Kidney (tissue), 13 donors: ENCODE measurements at regions not wholly inside any gene's neighbourhood (a gene's known extent, or its start where the extent isn't known, plus 50 kb on each side); places are given as distances from the start of the nearest gene placed in this dataset.

Source experiments
- DNase-seq, 5 donors: peaks; one replicate each; pipeline ENCODE4 v3.0.0-alpha.2; 2013 to 2020
- FAIRE-seq: peaks from 2 replicates; lab custom pipeline; 2012; peaks lifted over from hg19 to GRCh38; lab: Jason Lieb, UNC
- H3K27ac ChIP-seq, 2 donors: one replicate each; pipeline ENCODE4 v1.7.0; 2013; ENCODE audit warnings: low read depth in 2 of 2, low read length in 2 of 2, inconsistent platforms in 1 of 2
- H3K27me3 ChIP-seq: one replicate; pipeline ENCODE4 v1.7.1; 2013; ENCODE audit warnings: low read length, inconsistent platforms; ENCODE audit not compliant: control insufficient read depth, insufficient read depth
- H3K36me3 ChIP-seq, 3 donors: one replicate each; pipeline versions ENCODE4 v1.7.0 to v1.7.1; 2013; ENCODE audit warnings: low read length in 3 of 3, control low read depth in 1 of 3, inconsistent platforms in 1 of 3; ENCODE audit not compliant: insufficient read depth in 3 of 3, control insufficient read depth in 2 of 3
- H3K4me1 ChIP-seq, 3 donors: one replicate each; pipeline versions ENCODE4 v1.7.0 to v1.7.1; 2013; ENCODE audit warnings: low read length in 3 of 3, inconsistent platforms in 1 of 3, low read depth in 1 of 3; ENCODE audit not compliant: control insufficient read depth in 2 of 3, insufficient read depth in 2 of 3
- H3K4me3 ChIP-seq, 3 donors: one replicate each; pipeline versions ENCODE4 v1.7.0 to v1.8.1; 2013; ENCODE audit warnings: low read length in 3 of 3, control low read depth in 1 of 3, inconsistent platforms in 1 of 3
- H3K9ac ChIP-seq, 3 donors: one replicate each; pipeline versions ENCODE4 v1.7.0 to v1.7.1; 2013; ENCODE audit warnings: low read length in 3 of 3, control low read depth in 1 of 3, inconsistent platforms in 1 of 3
- H3K9me3 ChIP-seq, 3 donors: one replicate each; pipeline versions ENCODE4 v1.7.0 to v1.7.1; 2013; ENCODE audit warnings: low read length in 3 of 3, control low read depth in 1 of 3, inconsistent platforms in 1 of 3; ENCODE audit not compliant: control insufficient read depth in 2 of 3, insufficient read depth in 1 of 3
- intact Hi-C: fragments of 100-400 bp; cut with DNase I; formaldehyde crosslinking; loops from one replicate; pipeline ENCODE4 v1.11.1; 2022
- TF ChIP-seq, protein P1 (sequence below): IDR thresholded peaks from 3 replicates; pipeline ENCODE4 v1.5.1; 2012; ENCODE audit warnings: mild to moderate bottlenecking, moderate library complexity, borderline replicate concordance; ENCODE audit not compliant: insufficient read depth; ENCODE audit errors: extremely low read depth
- donor health status: control.
- donor health status: control.
- donor health status: control.
- donor health status: control.
- donor health status: control.
- donor health status: DM: yes; HTN: yes; CAD: no.
- donor health status: Normal renal cell carcinoma (clear cell type).

DNA sequence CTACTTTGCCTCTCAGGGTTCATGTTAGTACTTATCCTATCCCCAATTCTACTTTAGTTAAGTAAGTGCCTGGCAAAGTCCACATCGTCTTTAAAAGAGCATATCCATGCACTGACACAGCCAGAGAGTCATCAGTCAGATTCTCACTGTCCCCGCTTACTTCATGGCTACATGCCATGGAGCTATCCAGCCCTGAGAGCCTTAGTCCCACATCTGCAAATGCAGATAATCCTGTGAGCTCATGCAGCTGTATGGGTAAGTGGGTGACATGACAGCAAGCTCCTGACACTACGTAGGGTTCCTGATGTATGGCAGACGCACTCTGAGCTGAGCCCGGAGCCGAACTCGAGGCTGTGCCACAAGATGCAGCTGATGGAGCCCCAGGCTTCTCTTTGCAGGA lies 661.5 kb downstream of the LIG4 start:
- no peaks in the 10 kb centered on the region for H3K9me3 ChIP-seq
- no peaks in the 10 kb centered on the region for H3K27me3 ChIP-seq
- intact Hi-C loops, result no loop called here
- TF ChIP-seq, protein P1, sequence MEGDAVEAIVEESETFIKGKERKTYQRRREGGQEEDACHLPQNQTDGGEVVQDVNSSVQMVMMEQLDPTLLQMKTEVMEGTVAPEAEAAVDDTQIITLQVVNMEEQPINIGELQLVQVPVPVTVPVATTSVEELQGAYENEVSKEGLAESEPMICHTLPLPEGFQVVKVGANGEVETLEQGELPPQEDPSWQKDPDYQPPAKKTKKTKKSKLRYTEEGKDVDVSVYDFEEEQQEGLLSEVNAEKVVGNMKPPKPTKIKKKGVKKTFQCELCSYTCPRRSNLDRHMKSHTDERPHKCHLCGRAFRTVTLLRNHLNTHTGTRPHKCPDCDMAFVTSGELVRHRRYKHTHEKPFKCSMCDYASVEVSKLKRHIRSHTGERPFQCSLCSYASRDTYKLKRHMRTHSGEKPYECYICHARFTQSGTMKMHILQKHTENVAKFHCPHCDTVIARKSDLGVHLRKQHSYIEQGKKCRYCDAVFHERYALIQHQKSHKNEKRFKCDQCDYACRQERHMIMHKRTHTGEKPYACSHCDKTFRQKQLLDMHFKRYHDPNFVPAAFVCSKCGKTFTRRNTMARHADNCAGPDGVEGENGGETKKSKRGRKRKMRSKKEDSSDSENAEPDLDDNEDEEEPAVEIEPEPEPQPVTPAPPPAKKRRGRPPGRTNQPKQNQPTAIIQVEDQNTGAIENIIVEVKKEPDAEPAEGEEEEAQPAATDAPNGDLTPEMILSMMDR, result no peak
- no peak for FAIRE-seq
- peak in 2 of 5 donors; percentile 17 to 34 for DNase-seq
- H3K36me3 ChIP-seq, result no peaks in the 10 kb centered on the region
- H3K9ac ChIP-seq, result no peak overlapping the region
- H3K4me3 ChIP-seq, result no peak overlapping the region
- H3K27ac ChIP-seq, result no peak overlapping the region
- H3K4me1 ChIP-seq, result no peaks in the 10 kb centered on the region

DNA sequence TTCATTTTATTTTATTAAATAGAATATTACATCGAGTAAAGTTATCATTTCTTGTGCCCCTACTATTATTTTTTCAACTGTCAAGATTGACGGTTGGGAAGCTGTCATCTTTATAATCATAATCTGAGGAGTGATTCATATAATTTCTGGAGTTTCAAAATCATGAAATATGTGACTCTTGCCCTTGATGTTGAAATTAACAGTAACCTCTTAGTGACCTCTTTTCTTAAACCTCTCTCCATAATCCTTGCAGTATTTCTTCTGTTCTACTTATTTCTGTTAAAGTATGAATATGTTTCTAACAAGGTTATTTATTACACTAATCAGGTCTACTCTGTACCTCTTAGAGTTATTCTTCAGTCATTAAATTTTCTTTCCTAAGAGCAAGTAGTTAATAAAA lies 663.8 kb downstream of the LIG4 start:
- H3K27me3 ChIP-seq, result no peaks in the 10 kb centered on the region
- no peak overlapping the region for H3K27ac ChIP-seq
- DNase-seq (no peak), FAIRE-seq (no peak)
- H3K36me3 ChIP-seq, result no peaks in the 10 kb centered on the region
- TF ChIP-seq, protein P1, result no peak
- no peaks in the 10 kb centered on the region for H3K4me1 ChIP-seq
- H3K9me3 ChIP-seq, result no peaks in the 10 kb centered on the region
- H3K4me3 ChIP-seq, result no peak overlapping the region
- intact Hi-C loops, result no loop called here
- no peak overlapping the region for H3K9ac ChIP-seq

- Histone ChIP-seq H3K9me3 (no peaks in the 10 kb centered on the region), H3K36me3 (no peaks in the 10 kb centered on the region), H3K27ac (no peak overlapping the region), H3K27me3 (no peaks in the 10 kb centered on the region), H3K4me1 (no peaks in the 10 kb centered on the region), H3K9ac (no peak overlapping the region), H3K4me3 (no peak overlapping the region)
- no peak for DNase-seq
- intact Hi-C loops, result no loop called here
- TF ChIP-seq, protein P1, result no peak
- no peak for FAIRE-seq
Measured at GRCh38 chr13:107548338-107548737, 667.0 kb downstream of the LIG4 start.

- H3K4me1 ChIP-seq, result no peaks in the 10 kb centered on the region
- no peak for FAIRE-seq
- no peak for DNase-seq
- no peak overlapping the region for H3K4me3 ChIP-seq
- no peaks in the 10 kb centered on the region for H3K9me3 ChIP-seq
- H3K27ac ChIP-seq, result no peak overlapping the region
- H3K36me3 ChIP-seq, result no peaks in the 10 kb centered on the region
- no peak overlapping the region for H3K9ac ChIP-seq
- TF ChIP-seq, protein P1, result no peak
- H3K27me3 ChIP-seq, result no peaks in the 10 kb centered on the region
- intact Hi-C loops, result no loop called here
Measured at GRCh38 chr13:107545946-107546502, 669.3 kb downstream of the LIG4 start.
